Endothelial cell of umbilical vein (primary cell): ENCODE measurements at regions not wholly inside any gene's neighbourhood (a gene's known extent, or its start where the extent isn't known, plus 50 kb on each side); places are given as distances from the start of the nearest gene placed in this dataset.

ENCODE experiments used
- BruUV-seq: library from RNA; stranded (reverse); fragments of 400-500 nt; replicated peaks from 2 replicates; lab custom pipeline; 2021; lab: Mats Ljungman, UMichigan
- CTCF ChIA-PET: fragments of 300-600, 350-600 bp; sonication (Branson Sonifier 250); formaldehyde crosslinking; loops from one replicate; lab custom pipeline; 2021; ENCODE audit warnings: antibody characterized with exemption, inconsistent platforms; lab: Charles Lee
- POLR2A ChIA-PET: fragments of 300-600, 350-600 bp; sonication (Branson Sonifier 250); formaldehyde crosslinking; loops from one replicate; lab custom pipeline; 2021; ENCODE audit warnings: antibody characterized with exemption, inconsistent platforms; lab: Charles Lee
- DNase-seq: peaks from one replicate; pipeline ENCODE4 v3.0.0-alpha.2; 2011; ENCODE audit warnings: low read depth, low spot score
- FAIRE-seq: peaks from 2 replicates; lab custom pipeline; 2011; peaks lifted over from hg19 to GRCh38; lab: Jason Lieb, UNC
- H2AFZ ChIP-seq: 2 replicates; pipeline ENCODE4 v1.6.0; 2012; ENCODE audit warnings: low read depth, low read length, control low read depth, inconsistent platforms
- H3K27ac ChIP-seq: 2 replicates; pipeline ENCODE4 v1.5.1; 2011; ENCODE audit warnings: low read depth, mild to moderate bottlenecking, control low read depth, low read length, moderate library complexity; ENCODE audit not compliant: insufficient read depth
- H3K27me3 ChIP-seq, 2 experiments: 2 replicates each; pipeline versions ENCODE4 v1.6.0 to v1.6.1; 2011; ENCODE audit warnings: low read length in 2 of 2, mixed read lengths in 1 of 2; ENCODE audit not compliant: control insufficient read depth in 2 of 2, insufficient read depth in 2 of 2
- H3K36me3 ChIP-seq, 2 experiments: 2 replicates in 1 of 2; 3 replicates in 1 of 2; pipeline ENCODE4 v1.5.1; 2011; ENCODE audit warnings: low read length in 2 of 2, mild to moderate bottlenecking in 1 of 2, moderate library complexity in 1 of 2; ENCODE audit not compliant: control insufficient read depth in 2 of 2, insufficient read depth in 2 of 2; ENCODE audit errors: extremely low read depth in 1 of 2
- H3K4me1 ChIP-seq: 3 replicates; pipeline ENCODE4 v1.5.1; 2011; ENCODE audit warnings: mild to moderate bottlenecking, low read length; ENCODE audit not compliant: control insufficient read depth, insufficient read depth; ENCODE audit errors: extremely low read depth
- H3K4me2 ChIP-seq: 2 replicates; pipeline ENCODE4 v1.6.1; 2011; ENCODE audit warnings: low read length, control low read depth, mixed read lengths; ENCODE audit not compliant: insufficient read depth
- H3K4me3 ChIP-seq, 3 experiments: fragments of 200-600 bp in 1 of 3; sonication (generic), shearing (Covaris generic) in 1 of 3; replicated peaks in 1 of 3; 2 replicates each; pipeline ENCODE4 v1.5.1; 2011 to 2016; ENCODE audit warnings: control low read depth in 3 of 3, low read length in 3 of 3, mild to moderate bottlenecking in 2 of 3, inconsistent platforms in 1 of 3, low read depth in 1 of 3, moderate library complexity in 1 of 3; ENCODE audit not compliant: insufficient read depth in 1 of 3
- H3K79me2 ChIP-seq: 2 replicates; pipeline ENCODE4 v1.6.0; 2012; ENCODE audit warnings: low read length, inconsistent platforms; ENCODE audit not compliant: control insufficient read depth, insufficient read depth
- H3K9ac ChIP-seq: replicated peaks from 2 replicates; pipeline ENCODE3; 2011; ENCODE audit warnings: low read length, control low read depth; ENCODE audit not compliant: insufficient read depth; ENCODE audit errors: extremely low read depth
- H3K9me1 ChIP-seq: replicated peaks from 3 replicates; pipeline ENCODE4 v1.6.0; 2011; ENCODE audit warnings: mild to moderate bottlenecking, low read length; ENCODE audit not compliant: control insufficient read depth, insufficient read depth; ENCODE audit errors: extremely low read depth
- H3K9me3 ChIP-seq: replicated peaks from 2 replicates; pipeline ENCODE4 v1.5.1; 2012; ENCODE audit warnings: low read length, inconsistent platforms; ENCODE audit not compliant: control insufficient read depth, insufficient read depth
- H4K20me1 ChIP-seq: replicated peaks from 2 replicates; pipeline ENCODE3; 2011; ENCODE audit warnings: mild to moderate bottlenecking, low read length; ENCODE audit not compliant: control insufficient read depth, insufficient read depth; ENCODE audit errors: extremely low read depth
- EZH2 ChIP-seq: IDR thresholded peaks from 2 replicates; pipeline ENCODE4 v1.6.1; 2012; ENCODE audit warnings: borderline replicate concordance, low read depth, mild to moderate bottlenecking, moderate library complexity, low read length, inconsistent platforms; ENCODE audit not compliant: severe bottlenecking
- FOS ChIP-seq: IDR thresholded peaks from 2 replicates; pipeline ENCODE4 v1.6.1; 2011; ENCODE audit warnings: mild to moderate bottlenecking, low read length, moderate library complexity, borderline replicate concordance; ENCODE audit not compliant: insufficient read depth
- GATA2 ChIP-seq: IDR thresholded peaks from 2 replicates; pipeline ENCODE4 v1.7.0; 2011; ENCODE audit warnings: low read depth, mild to moderate bottlenecking, moderate library complexity, mixed read lengths, low read length; ENCODE audit not compliant: insufficient read length, insufficient read depth
- JUN ChIP-seq: IDR thresholded peaks from 2 replicates; pipeline ENCODE4 v1.6.1; 2011; ENCODE audit warnings: borderline replicate concordance, low read depth; ENCODE audit not compliant: insufficient read length, insufficient read depth
- MAX ChIP-seq: IDR thresholded peaks from 2 replicates; pipeline ENCODE4 v1.6.1; 2011; ENCODE audit not compliant: insufficient read depth, insufficient read length
- MYC ChIP-seq: IDR thresholded peaks from one replicate; pipeline ENCODE4 v1.6.1; 2011; ENCODE audit warnings: mild to moderate bottlenecking, low read depth, low read length
- POLR2A ChIP-seq: IDR thresholded peaks from 2 replicates; pipeline ENCODE4 v1.6.1; 2012; ENCODE audit warnings: low read depth, mild to moderate bottlenecking, control low read depth, low read length
- POLR2AphosphoS5 ChIP-seq: IDR thresholded peaks from 2 replicates; pipeline ENCODE4 v1.6.1; 2012; ENCODE audit warnings: low read depth, mild to moderate bottlenecking, control low read depth, low read length, moderate library complexity; ENCODE audit not compliant: insufficient read depth
- dilution Hi-C: fragments of 300-500 bp; cut with MboI; formaldehyde crosslinking; loops from one replicate; pipeline ENCODE4 v1.15.0; 2019; ENCODE audit warnings: low sequenced_read_pairs; ENCODE audit not compliant: extremely low pct_ligation_motif_present
- intact Hi-C: fragments of 100-400 bp; cut with micrococcal nuclease; formaldehyde crosslinking; loops from one replicate; pipeline ENCODE4 v1.10.0; 2022
- TF ChIP-seq, protein P1 (sequence below), 2 donors: IDR thresholded peaks; 1 replicate in 1 of 2; 2 replicates in 1 of 2; pipeline ENCODE4 v1.5.1; 2011; ENCODE audit warnings: low read length in 2 of 2, mild to moderate bottlenecking in 2 of 2, moderate library complexity in 2 of 2, control low read depth in 1 of 2, inconsistent platforms in 1 of 2, low read depth in 1 of 2; ENCODE audit not compliant: insufficient read depth in 1 of 2; ENCODE audit errors: extremely low read depth in 1 of 2

- dilution Hi-C loops (no loop called here), intact Hi-C loops (no loop called here)
- TF ChIP-seq JUN (no peak), MAX (no peak), POLR2AphosphoS5 (no peak), GATA2 (no peak), POLR2A (no peak), FOS (no peak), EZH2 (no peak), MYC (no peak)
- TF ChIP-seq, protein P1, sequence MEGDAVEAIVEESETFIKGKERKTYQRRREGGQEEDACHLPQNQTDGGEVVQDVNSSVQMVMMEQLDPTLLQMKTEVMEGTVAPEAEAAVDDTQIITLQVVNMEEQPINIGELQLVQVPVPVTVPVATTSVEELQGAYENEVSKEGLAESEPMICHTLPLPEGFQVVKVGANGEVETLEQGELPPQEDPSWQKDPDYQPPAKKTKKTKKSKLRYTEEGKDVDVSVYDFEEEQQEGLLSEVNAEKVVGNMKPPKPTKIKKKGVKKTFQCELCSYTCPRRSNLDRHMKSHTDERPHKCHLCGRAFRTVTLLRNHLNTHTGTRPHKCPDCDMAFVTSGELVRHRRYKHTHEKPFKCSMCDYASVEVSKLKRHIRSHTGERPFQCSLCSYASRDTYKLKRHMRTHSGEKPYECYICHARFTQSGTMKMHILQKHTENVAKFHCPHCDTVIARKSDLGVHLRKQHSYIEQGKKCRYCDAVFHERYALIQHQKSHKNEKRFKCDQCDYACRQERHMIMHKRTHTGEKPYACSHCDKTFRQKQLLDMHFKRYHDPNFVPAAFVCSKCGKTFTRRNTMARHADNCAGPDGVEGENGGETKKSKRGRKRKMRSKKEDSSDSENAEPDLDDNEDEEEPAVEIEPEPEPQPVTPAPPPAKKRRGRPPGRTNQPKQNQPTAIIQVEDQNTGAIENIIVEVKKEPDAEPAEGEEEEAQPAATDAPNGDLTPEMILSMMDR (IDR thresholded peaks at IDR 0.05; ENCODE audit: extremely low read depth in 1 of 2, insufficient read depth in 1 of 2, low read depth in 1 of 2, low read length in 2 of 2), result no peak
- POLR2A ChIA-PET, result no interaction called here
- H3K9me3 ChIP-seq, result no peaks in the 10 kb centered on the region
- no peak overlapping the region for H2AFZ ChIP-seq
- no peaks in the 10 kb centered on the region for H3K27me3 ChIP-seq
- H3K9me1 ChIP-seq, result no peaks in the 10 kb centered on the region
- no peaks in the 10 kb centered on the region for H3K36me3 ChIP-seq
- no peak for DNase-seq
- no peaks in the 10 kb centered on the region for H3K4me1 ChIP-seq
- H3K4me3 ChIP-seq, result no peak overlapping the region
- FAIRE-seq, result no peak
- no peaks in the 10 kb centered on the region for H4K20me1 ChIP-seq
- CTCF ChIA-PET, result no interaction called here
- H3K9ac ChIP-seq, result no peak overlapping the region
- H3K79me2 ChIP-seq, result no peaks in the 10 kb centered on the region
- no peak overlapping the region for H3K4me2 ChIP-seq
- BruUV-seq, result no TSS peak
- H3K27ac ChIP-seq, result no peak overlapping the region
These were observed 296.8 kb upstream of the FOLH1 start for GRCh38 chr11:49505231-49505630.
